Neural progenitor cell (in vitro differentiated cells): ENCODE measurements at regions not wholly inside any gene's neighbourhood (a gene's known extent, or its start where the extent isn't known, plus 50 kb on each side); places are given as distances from the start of the nearest gene placed in this dataset.

Source experiments
- DNase-seq: peaks from one replicate; pipeline ENCODE4 v3.0.0-alpha.2; 2016; ENCODE audit warnings: low spot score
- H2AFZ ChIP-seq: fragments of 200-600 bp; sonication (generic); replicated peaks from 2 replicates; pipeline ENCODE4 v1.6.1; 2016; ENCODE audit warnings: antibody characterized with exemption
- H3F3A ChIP-seq: fragments of 200-600 bp; sonication (generic); 2 replicates; pipeline ENCODE4 v1.6.1; 2016; ENCODE audit warnings: antibody characterized with exemption, low read depth
- H3K27ac ChIP-seq: fragments of 200-600 bp; sonication (generic); 2 replicates; pipeline ENCODE4 v1.5.1; 2016; ENCODE audit warnings: mild to moderate bottlenecking
- H3K27me3 ChIP-seq: fragments of 200-600 bp; sonication (generic); 2 replicates; pipeline ENCODE4 v1.6.1; 2016; ENCODE audit warnings: mild to moderate bottlenecking, moderate library complexity
- H3K36me3 ChIP-seq: fragments of 200-600 bp; sonication (generic); 2 replicates; pipeline ENCODE4 v1.5.1; 2016
- H3K4me1 ChIP-seq: fragments of 200-600 bp; sonication (generic); 2 replicates; pipeline ENCODE4 v1.6.1; 2016; ENCODE audit warnings: mixed run types
- H3K4me2 ChIP-seq: fragments of 200-600 bp; sonication (generic); 2 replicates; pipeline ENCODE4 v1.6.1; 2016
- H3K4me3 ChIP-seq: fragments of 200-600 bp; sonication (generic); 2 replicates; pipeline ENCODE4 v1.5.1; 2016
- H3K79me2 ChIP-seq: fragments of 200-600 bp; sonication (generic); 2 replicates; pipeline ENCODE4 v1.6.1; 2016; ENCODE audit warnings: low read depth
- H3K9ac ChIP-seq: fragments of 200-600 bp; sonication (generic); 2 replicates; pipeline ENCODE4 v1.6.1; 2016
- H3K9me3 ChIP-seq: fragments of 200-600 bp; sonication (generic); 2 replicates; pipeline ENCODE4 v1.5.1; 2016; ENCODE audit warnings: low read depth
- H4K20me1 ChIP-seq: fragments of 200-600 bp; sonication (generic); 2 replicates; pipeline ENCODE4 v1.6.1; 2016; ENCODE audit warnings: low read depth
- H3K27ac Mint-ChIP-seq: 3 replicates; pipeline ENCODE4 v1.8.0; 2021; ENCODE audit warnings: mixed read lengths
- H3K27me3 Mint-ChIP-seq: 2 replicates; pipeline ENCODE4 v1.8.0; 2022; ENCODE audit warnings: low read depth, mild to moderate bottlenecking, inconsistent platforms, moderate library complexity, mixed read lengths; ENCODE audit not compliant: insufficient read depth
- H3K36me3 Mint-ChIP-seq: 3 replicates; pipeline ENCODE4 v1.8.0; 2021; ENCODE audit warnings: mixed read lengths
- H3K4me1 Mint-ChIP-seq: 3 replicates; pipeline ENCODE4 v1.8.0; 2021; ENCODE audit warnings: mixed read lengths
- H3K4me3 Mint-ChIP-seq: 3 replicates; pipeline ENCODE4 v1.8.0; 2021; ENCODE audit warnings: mild to moderate bottlenecking, moderate library complexity, mixed read lengths
- H3K9me3 Mint-ChIP-seq: 3 replicates; pipeline ENCODE4 v1.8.0; 2020; ENCODE audit warnings: mixed read lengths
- CTCF ChIP-seq: fragments of 200-600 bp; sonication (generic); IDR thresholded peaks from 2 replicates; pipeline ENCODE4 v1.5.1; 2017; ENCODE audit warnings: antibody characterized with exemption, mild to moderate bottlenecking
- EZH2 ChIP-seq: fragments of 200-600 bp; sonication (generic); IDR thresholded peaks from 2 replicates; pipeline ENCODE4 v1.6.1; 2017; ENCODE audit warnings: antibody characterized with exemption, mild to moderate bottlenecking, moderate library complexity
- EZH2phosphoT487 ChIP-seq: fragments of 200-600 bp; sonication (generic); IDR thresholded peaks from 2 replicates; pipeline ENCODE4 v1.6.1; 2017; ENCODE audit warnings: antibody characterized with exemption

GRCh38 chr5:6936031-6936430, 222.8 kb downstream of the TENT4A start:
- H3K27me3 Mint-ChIP-seq: peaks cover 2% of the 10 kb centered on the region
- Histone ChIP-seq H3K4me3 (no peak overlapping the region), H3F3A (no peaks in the 10 kb centered on the region), H3K4me1 (no peaks in the 10 kb centered on the region), H3K79me2 (no peaks in the 10 kb centered on the region), H3K36me3 (no peaks in the 10 kb centered on the region), H3K27ac (no peak overlapping the region), H3K9me3 (no peaks in the 10 kb centered on the region), H3K9ac (no peak overlapping the region), H3K27me3 (peaks cover 10% of the 10 kb centered on the region), H3K4me2 (no peak overlapping the region), H2AFZ (no peak overlapping the region), H4K20me1 (no peaks in the 10 kb centered on the region)
- no peaks in the 10 kb centered on the region for H3K4me1 Mint-ChIP-seq
- no peak overlapping the region for H3K27ac Mint-ChIP-seq
- H3K4me3 Mint-ChIP-seq: no peak overlapping the region
- no peaks in the 10 kb centered on the region for H3K36me3 Mint-ChIP-seq
- DNase-seq: no peak
- no peaks in the 10 kb centered on the region for H3K9me3 Mint-ChIP-seq
- TF ChIP-seq EZH2: no peak
- TF ChIP-seq EZH2phosphoT487: no peak
- no peak for TF ChIP-seq CTCF

GRCh38 chr5:6937677-6938076, 224.4 kb downstream of the TENT4A start:
- no peak overlapping the region for H3K27ac ChIP-seq
- no peak overlapping the region for H3K27ac Mint-ChIP-seq
- H3F3A ChIP-seq: no peaks in the 10 kb centered on the region
- H4K20me1 ChIP-seq: no peaks in the 10 kb centered on the region
- H3K4me1 ChIP-seq: no peaks in the 10 kb centered on the region
- no peaks in the 10 kb centered on the region for H3K9me3 Mint-ChIP-seq
- H3K4me1 Mint-ChIP-seq: peaks cover 5% of the 10 kb centered on the region
- no peak overlapping the region for H3K4me3 Mint-ChIP-seq
- no peaks in the 10 kb centered on the region for H3K36me3 Mint-ChIP-seq
- H3K79me2 ChIP-seq: no peaks in the 10 kb centered on the region
- no peak for DNase-seq
- peaks cover 10% of the 10 kb centered on the region for H3K27me3 ChIP-seq
- H3K36me3 ChIP-seq: no peaks in the 10 kb centered on the region
- H2AFZ ChIP-seq: no peak overlapping the region
- no peak overlapping the region for H3K4me2 ChIP-seq
- no peak overlapping the region for H3K4me3 ChIP-seq
- TF ChIP-seq EZH2phosphoT487 (no peak), EZH2 (no peak), CTCF (no peak)
- peaks cover 4% of the 10 kb centered on the region for H3K27me3 Mint-ChIP-seq
- H3K9me3 ChIP-seq: no peaks in the 10 kb centered on the region
- no peak overlapping the region for H3K9ac ChIP-seq

GRCh38 chr5:6941631-6942030, 228.4 kb downstream of the TENT4A start:
- no peaks in the 10 kb centered on the region for H3K9me3 Mint-ChIP-seq
- H3K27me3 ChIP-seq: no peaks in the 10 kb centered on the region
- no peak overlapping the region for H3K4me3 ChIP-seq
- no peaks in the 10 kb centered on the region for H3F3A ChIP-seq
- H3K4me1 Mint-ChIP-seq: peaks cover 20% of the 10 kb centered on the region
- no peaks in the 10 kb centered on the region for H3K9me3 ChIP-seq
- H4K20me1 ChIP-seq: no peaks in the 10 kb centered on the region
- no peak overlapping the region for H3K9ac ChIP-seq
- H2AFZ ChIP-seq: no peak overlapping the region
- peaks cover 4% of the 10 kb centered on the region for H3K27me3 Mint-ChIP-seq
- H3K27ac Mint-ChIP-seq: no peak overlapping the region
- DNase-seq: no peak
- no peaks in the 10 kb centered on the region for H3K36me3 ChIP-seq
- H3K79me2 ChIP-seq: no peaks in the 10 kb centered on the region
- no peaks in the 10 kb centered on the region for H3K36me3 Mint-ChIP-seq
- H3K4me1 ChIP-seq: no peaks in the 10 kb centered on the region
- no peak overlapping the region for H3K27ac ChIP-seq
- no peak overlapping the region for H3K4me2 ChIP-seq
- H3K4me3 Mint-ChIP-seq: no peak overlapping the region
- TF ChIP-seq CTCF (no peak), EZH2 (no peak), EZH2phosphoT487 (no peak)
